Caco-2 (cell line): ENCODE measurements at regions not wholly inside any gene's neighbourhood (a gene's known extent, or its start where the extent isn't known, plus 50 kb on each side); places are given as distances from the start of the nearest gene placed in this dataset.

ENCODE experiments used
- BruUV-seq: library from RNA; stranded (reverse); fragments of 400-500 nt; replicated peaks from 2 replicates; lab custom pipeline; 2021; lab: Mats Ljungman, UMichigan
- CTCF ChIA-PET: fragments of 300-600 bp; sonication (Branson Sonifier 250); formaldehyde crosslinking; loops from one replicate; lab custom pipeline; 2022; ENCODE audit warnings: antibody characterized with exemption; lab: Charles Lee
- POLR2A ChIA-PET: fragments of 300-600 bp; sonication (Branson Sonifier 250); formaldehyde crosslinking; loops from one replicate; lab custom pipeline; 2022; ENCODE audit warnings: antibody characterized with exemption; lab: Charles Lee
- DNase-seq, 2 experiments: peaks; one replicate each; pipeline versions ENCODE4 v3.0.0 to v3.0.0-alpha.2; 2020 to 2022
- H3K27me3 ChIP-seq: replicated peaks from 2 replicates; pipeline ENCODE4 v1.6.0; 2011; ENCODE audit warnings: low read length; ENCODE audit not compliant: control insufficient read depth, insufficient read depth
- H3K36me3 ChIP-seq: 2 replicates; pipeline ENCODE4 v1.5.1; 2011; ENCODE audit warnings: low read length; ENCODE audit not compliant: control insufficient read depth, insufficient read depth
- H3K4me1 ChIP-seq: fragments of 250-450 bp; sonication (Bioruptor Pico); 2 replicates; pipeline ENCODE4 v1.5.1; 2020; ENCODE audit warnings: mild to moderate bottlenecking
- H3K4me3 ChIP-seq: 2 replicates; pipeline ENCODE4 v1.5.1; 2011; ENCODE audit warnings: low read depth, mild to moderate bottlenecking, control low read depth, low read length
- H3K9me3 ChIP-seq: fragments of 250-450 bp; sonication (Bioruptor Pico); 2 replicates; pipeline ENCODE4 v1.5.1; 2020; ENCODE audit warnings: mild to moderate bottlenecking, moderate library complexity
- H3K27ac Mint-ChIP-seq: one replicate; pipeline ENCODE4 v1.8.0; 2022; ENCODE audit warnings: mixed read lengths; ENCODE audit not compliant: unreplicated experiment
- H3K27me3 Mint-ChIP-seq: one replicate; pipeline ENCODE4 v1.8.0; 2022; ENCODE audit warnings: mixed read lengths; ENCODE audit not compliant: insufficient read depth, unreplicated experiment
- H3K36me3 Mint-ChIP-seq: one replicate; pipeline ENCODE4 v1.8.0; 2022; ENCODE audit warnings: mild to moderate bottlenecking, mixed read lengths; ENCODE audit not compliant: insufficient read depth, unreplicated experiment
- H3K4me1 Mint-ChIP-seq: one replicate; pipeline ENCODE4 v1.8.0; 2022; ENCODE audit warnings: low read depth, mixed read lengths; ENCODE audit not compliant: unreplicated experiment
- H3K4me3 Mint-ChIP-seq: one replicate; pipeline ENCODE4 v1.8.0; 2022; ENCODE audit warnings: mild to moderate bottlenecking, moderate library complexity, mixed read lengths; ENCODE audit not compliant: unreplicated experiment
- H3K9me3 Mint-ChIP-seq: one replicate; pipeline ENCODE4 v1.8.0; 2022; ENCODE audit warnings: mixed read lengths; ENCODE audit not compliant: unreplicated experiment
- CTCF ChIP-seq, 2 experiments: fragments of 200-600 bp in 1 of 2; IDR thresholded peaks; 1 replicate in 1 of 2; 2 replicates in 1 of 2; pipeline versions ENCODE4 v1.5.1 to v1.8.0; 2011 to 2022; ENCODE audit warnings: antibody characterized with exemption in 1 of 2, control low read depth in 1 of 2, inconsistent platforms in 1 of 2, low read depth in 1 of 2, low read length in 1 of 2, mild to moderate bottlenecking in 1 of 2, moderate library complexity in 1 of 2; ENCODE audit not compliant: insufficient read depth in 1 of 2, severe bottlenecking in 1 of 2, unreplicated experiment in 1 of 2
- intact Hi-C: fragments of 100-400 bp; cut with micrococcal nuclease; formaldehyde crosslinking; loops from one replicate; pipeline ENCODE4 v1.10.0; 2022; ENCODE audit not compliant: unreplicated experiment

DNA sequence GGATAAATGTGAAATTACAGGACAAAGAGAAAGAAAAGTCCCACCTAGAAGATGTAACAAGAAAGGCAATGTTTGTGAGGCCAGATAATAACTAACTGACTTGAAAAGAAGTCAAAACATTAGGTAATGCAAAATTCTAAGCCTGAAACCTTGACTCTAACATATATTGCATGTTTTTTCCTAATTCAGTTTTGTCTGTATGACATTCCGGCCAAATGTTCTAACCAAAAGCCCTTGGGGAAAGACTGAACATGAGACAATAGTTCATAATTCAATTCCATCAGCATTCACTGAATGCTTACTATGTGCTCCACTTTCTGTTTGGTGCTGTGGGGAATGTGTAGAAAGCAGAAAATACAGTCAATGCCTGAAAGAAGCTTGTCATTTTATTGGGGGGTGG is 53.9 kb downstream of the PABIR2 start:
- Mint-ChIP-seq H3K27ac (peak overlapping the region; percentile 61), H3K4me1 (peaks cover 17% of the 10 kb centered on the region), H3K9me3 (no peaks in the 10 kb centered on the region), H3K27me3 (no peaks in the 10 kb centered on the region), H3K4me3 (no peak overlapping the region), H3K36me3 (no peaks in the 10 kb centered on the region)
- POLR2A ChIA-PET: no interaction called here
- Histone ChIP-seq H3K4me3 (no peak overlapping the region), H3K27me3 (no peaks in the 10 kb centered on the region), H3K36me3 (no peaks in the 10 kb centered on the region), H3K9me3 (no peaks in the 10 kb centered on the region), H3K4me1 (peaks cover 15% of the 10 kb centered on the region)
- CTCF ChIA-PET: no interaction called here
- intact Hi-C loops: no loop called here
- TF ChIP-seq CTCF (IDR thresholded peaks at IDR 0.05; ENCODE audit: insufficient read depth in 1 of 2, low read depth in 1 of 2, low read length in 1 of 2, severe bottlenecking in 1 of 2, unreplicated experiment in 1 of 2): no peak
- no peak for DNase-seq
- no TSS peak for BruUV-seq

DNA sequence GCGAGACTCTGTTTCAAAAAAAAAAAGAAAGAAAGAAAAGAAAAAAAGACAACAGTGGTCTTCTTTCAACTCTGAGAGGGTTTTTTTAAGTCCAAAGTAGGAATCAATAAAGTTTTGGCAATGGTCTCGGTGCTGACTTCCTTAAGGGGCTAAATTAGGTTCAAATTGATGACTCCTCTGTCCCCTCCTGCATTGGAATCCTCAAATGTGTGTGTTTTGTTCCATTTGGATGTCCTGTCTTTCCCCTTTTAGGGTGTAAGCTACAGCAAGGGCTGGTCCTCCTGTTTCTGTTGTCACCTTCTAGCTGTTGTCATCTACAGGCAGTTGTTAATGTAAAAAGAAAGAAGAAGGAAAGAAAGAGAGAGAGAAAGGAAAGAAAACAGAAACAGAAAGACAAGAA is 54.4 kb downstream of the PABIR2 start:
- no peak for DNase-seq
- Mint-ChIP-seq H3K9me3 (no peaks in the 10 kb centered on the region), H3K27ac (peak overlapping the region; percentile 61), H3K4me3 (no peak overlapping the region), H3K4me1 (peaks cover 22% of the 10 kb centered on the region), H3K36me3 (no peaks in the 10 kb centered on the region), H3K27me3 (no peaks in the 10 kb centered on the region)
- BruUV-seq: no TSS peak
- intact Hi-C loops: no loop called here
- CTCF ChIA-PET: no interaction called here
- Histone ChIP-seq H3K4me3 (no peak overlapping the region), H3K27me3 (no peaks in the 10 kb centered on the region), H3K36me3 (no peaks in the 10 kb centered on the region), H3K9me3 (no peaks in the 10 kb centered on the region), H3K4me1 (peaks cover 15% of the 10 kb centered on the region)
- POLR2A ChIA-PET: no interaction called here
- no peak for TF ChIP-seq CTCF (IDR thresholded peaks at IDR 0.05; ENCODE audit: insufficient read depth in 1 of 2, low read depth in 1 of 2, low read length in 1 of 2, severe bottlenecking in 1 of 2, unreplicated experiment in 1 of 2)

- POLR2A ChIA-PET: no interaction called here
- BruUV-seq: no TSS peak
- Histone ChIP-seq H3K4me3 (no peak overlapping the region), H3K27me3 (no peaks in the 10 kb centered on the region), H3K4me1 (peaks cover 10% of the 10 kb centered on the region), H3K9me3 (no peaks in the 10 kb centered on the region), H3K36me3 (no peaks in the 10 kb centered on the region)
- DNase-seq: no peak
- H3K4me1 Mint-ChIP-seq: peaks cover 14% of the 10 kb centered on the region
- CTCF ChIA-PET: no interaction called here
- no peaks in the 10 kb centered on the region for H3K36me3 Mint-ChIP-seq
- no peak for TF ChIP-seq CTCF (IDR thresholded peaks at IDR 0.05; ENCODE audit: insufficient read depth in 1 of 2, low read depth in 1 of 2, low read length in 1 of 2, severe bottlenecking in 1 of 2, unreplicated experiment in 1 of 2)
- intact Hi-C loops: no loop called here
- no peak overlapping the region for H3K4me3 Mint-ChIP-seq
- no peak overlapping the region for H3K27ac Mint-ChIP-seq
- H3K9me3 Mint-ChIP-seq: no peaks in the 10 kb centered on the region
- H3K27me3 Mint-ChIP-seq: no peaks in the 10 kb centered on the region
These were observed 55.3 kb downstream of the PABIR2 start for GRCh38 chrX:134741746-134742145.
